Activated naive CD8-positive, alpha-beta T cell (primary cell): ENCODE measurements at regions not wholly inside any gene's neighbourhood (a gene's known extent, or its start where the extent isn't known, plus 50 kb on each side); places are given as distances from the start of the nearest gene placed in this dataset.

Experiments
- H3K27ac Mint-ChIP-seq: one replicate; pipeline ENCODE4 v1.8.0; 2021; ENCODE audit warnings: mixed read lengths
- H3K27me3 Mint-ChIP-seq: one replicate; pipeline ENCODE4 v1.8.0; 2021; ENCODE audit warnings: mixed read lengths
- H3K36me3 Mint-ChIP-seq: one replicate; pipeline ENCODE4 v1.8.0; 2021; ENCODE audit warnings: mixed read lengths
- H3K4me1 Mint-ChIP-seq: one replicate; pipeline ENCODE4 v1.8.0; 2021; ENCODE audit warnings: low read depth, mixed read lengths
- H3K4me3 Mint-ChIP-seq: one replicate; pipeline ENCODE4 v1.8.0; 2021; ENCODE audit warnings: mild to moderate bottlenecking, mixed read lengths
- H3K9me3 Mint-ChIP-seq: one replicate; pipeline ENCODE4 v1.8.0; 2021; ENCODE audit warnings: low read depth, mixed read lengths

DNA sequence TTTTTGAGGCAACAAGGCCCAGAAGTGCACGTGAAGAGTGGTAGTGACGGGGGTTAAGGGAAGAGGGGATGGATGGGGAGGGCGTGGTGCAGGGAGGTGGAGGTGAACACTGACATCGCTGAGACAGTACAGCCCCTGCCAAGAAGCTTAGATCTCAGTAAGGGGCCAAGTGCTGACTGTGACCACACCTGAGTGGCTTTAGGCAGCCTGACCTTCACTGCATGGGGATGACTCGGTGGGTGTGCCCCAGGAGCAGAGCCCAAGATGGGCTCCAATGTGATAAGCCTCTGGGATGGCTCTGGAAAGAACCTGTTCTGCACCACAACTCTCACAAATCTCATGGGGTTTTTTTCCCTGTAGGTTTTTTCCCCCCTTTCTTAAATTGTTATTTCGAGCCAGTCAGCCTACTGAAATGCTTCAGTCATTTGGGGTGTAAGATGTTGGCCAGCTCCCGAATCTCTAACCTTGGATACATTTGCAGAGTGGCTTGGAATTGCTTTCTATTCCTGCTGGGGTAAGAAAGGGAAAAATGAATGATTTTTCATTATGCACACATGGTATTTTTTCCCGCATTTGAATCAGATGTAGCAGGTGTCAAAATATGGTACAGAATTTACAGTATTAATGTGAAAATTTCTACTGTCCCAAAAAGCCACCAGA is 165.0 kb downstream of the TM9SF2 start:
- no peak overlapping the region for H3K4me3 Mint-ChIP-seq
- H3K9me3 Mint-ChIP-seq = no peaks in the 10 kb centered on the region
- H3K27ac Mint-ChIP-seq = no peak overlapping the region
- H3K27me3 Mint-ChIP-seq = no peaks in the 10 kb centered on the region
- no peaks in the 10 kb centered on the region for H3K36me3 Mint-ChIP-seq
- no peaks in the 10 kb centered on the region for H3K4me1 Mint-ChIP-seq

DNA sequence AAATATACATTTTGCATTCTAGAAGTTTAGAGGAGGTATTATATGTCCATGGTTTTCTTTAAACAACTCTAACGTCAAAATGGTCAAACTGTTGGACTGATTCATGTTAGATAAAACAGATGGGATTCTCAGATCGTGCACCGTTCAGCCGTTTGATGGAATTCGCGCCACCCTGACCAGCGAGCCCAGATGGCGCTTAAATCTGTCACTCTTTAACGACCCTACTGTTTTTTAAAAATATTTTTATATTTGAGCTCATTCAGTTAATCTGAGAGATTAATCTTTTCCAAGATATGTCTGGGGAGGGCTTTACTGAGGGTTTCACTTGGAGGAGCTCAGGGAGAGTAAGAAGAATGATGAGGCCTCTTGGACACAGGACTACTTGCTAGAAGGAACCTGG is 164.4 kb downstream of the TM9SF2 start:
- no peaks in the 10 kb centered on the region for H3K4me1 Mint-ChIP-seq
- H3K27ac Mint-ChIP-seq = no peak overlapping the region
- H3K27me3 Mint-ChIP-seq = no peaks in the 10 kb centered on the region
- no peak overlapping the region for H3K4me3 Mint-ChIP-seq
- H3K36me3 Mint-ChIP-seq = no peaks in the 10 kb centered on the region
- H3K9me3 Mint-ChIP-seq = no peaks in the 10 kb centered on the region

DNA sequence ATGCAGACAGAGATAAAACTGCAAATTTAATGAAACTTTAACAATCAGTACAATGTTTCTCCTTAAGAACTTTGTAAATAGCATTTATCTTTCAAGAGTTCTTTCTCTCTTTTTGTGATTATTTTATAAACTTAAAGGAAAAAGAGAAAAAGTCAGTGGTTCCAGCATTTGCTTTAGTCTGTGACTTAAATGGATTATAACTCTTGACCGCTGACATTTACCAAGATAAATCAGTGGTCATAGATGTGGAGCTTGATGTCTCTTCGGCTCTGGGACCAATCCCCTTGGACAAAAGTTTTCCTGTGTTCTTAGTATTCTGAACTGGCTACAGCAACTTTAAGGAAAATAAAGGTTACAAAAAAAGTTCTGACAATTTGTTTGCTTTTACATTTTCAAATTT is 162.6 kb downstream of the TM9SF2 start:
- Mint-ChIP-seq H3K27me3 (no peaks in the 10 kb centered on the region), H3K4me3 (no peak overlapping the region), H3K36me3 (no peaks in the 10 kb centered on the region), H3K27ac (no peak overlapping the region), H3K9me3 (no peaks in the 10 kb centered on the region), H3K4me1 (peaks cover 17% of the 10 kb centered on the region)

DNA sequence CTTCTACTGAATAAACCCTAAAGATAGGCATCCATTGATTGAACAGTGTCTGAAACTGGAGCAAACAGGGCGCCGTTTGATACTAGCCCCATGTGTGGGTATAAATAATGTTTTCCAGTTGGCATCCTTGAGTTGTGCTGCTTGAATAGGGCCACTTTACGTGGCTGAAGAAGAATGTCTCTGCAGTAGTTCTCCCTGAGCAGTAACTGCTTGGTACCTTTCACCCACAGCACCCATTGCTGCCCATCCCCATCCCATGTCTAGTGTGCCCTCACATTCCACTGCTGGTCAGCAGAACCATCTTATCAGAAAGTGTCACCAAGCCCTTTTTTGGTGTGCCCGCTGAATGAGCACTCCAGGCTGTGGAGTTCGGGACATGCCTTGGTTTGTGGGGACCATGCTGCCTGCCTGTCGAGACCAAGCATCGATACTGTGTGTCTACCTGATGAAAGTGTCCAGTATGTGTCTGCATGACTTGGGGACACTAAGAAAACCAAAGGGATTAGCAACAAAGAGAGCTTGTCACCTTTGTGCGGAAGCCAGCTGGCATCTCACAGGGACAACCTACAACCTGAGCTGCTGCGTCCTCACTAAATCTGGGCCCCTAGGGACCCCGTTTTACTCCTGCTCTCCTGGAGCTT is 162.0 kb downstream of the TM9SF2 start:
- Mint-ChIP-seq H3K27me3 (no peaks in the 10 kb centered on the region), H3K36me3 (no peaks in the 10 kb centered on the region), H3K4me1 (peaks cover 20% of the 10 kb centered on the region), H3K4me3 (no peak overlapping the region), H3K9me3 (no peaks in the 10 kb centered on the region), H3K27ac (no peak overlapping the region)

DNA sequence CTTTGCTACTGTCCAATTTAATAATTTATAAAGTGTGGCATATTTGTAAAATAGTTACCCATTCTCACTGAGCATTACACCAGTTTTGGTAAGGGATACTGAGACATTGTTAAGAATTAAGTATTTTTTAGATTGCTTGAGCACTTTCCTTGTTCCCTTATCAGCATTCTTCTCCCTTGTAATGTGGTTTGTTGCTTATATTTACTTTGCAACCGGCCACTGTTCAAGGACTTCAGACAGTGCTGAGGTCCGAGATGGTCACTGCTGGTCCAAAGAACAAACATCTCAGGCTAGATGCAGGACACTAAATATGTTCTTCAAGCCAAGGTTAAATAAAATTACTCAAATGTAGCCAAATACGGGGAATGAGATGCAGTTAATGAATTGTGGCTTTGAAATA is 161.4 kb downstream of the TM9SF2 start:
- no peak overlapping the region for H3K4me3 Mint-ChIP-seq
- no peaks in the 10 kb centered on the region for H3K9me3 Mint-ChIP-seq
- no peak overlapping the region for H3K27ac Mint-ChIP-seq
- H3K27me3 Mint-ChIP-seq = no peaks in the 10 kb centered on the region
- no peaks in the 10 kb centered on the region for H3K36me3 Mint-ChIP-seq
- peaks cover 25% of the 10 kb centered on the region for H3K4me1 Mint-ChIP-seq

DNA sequence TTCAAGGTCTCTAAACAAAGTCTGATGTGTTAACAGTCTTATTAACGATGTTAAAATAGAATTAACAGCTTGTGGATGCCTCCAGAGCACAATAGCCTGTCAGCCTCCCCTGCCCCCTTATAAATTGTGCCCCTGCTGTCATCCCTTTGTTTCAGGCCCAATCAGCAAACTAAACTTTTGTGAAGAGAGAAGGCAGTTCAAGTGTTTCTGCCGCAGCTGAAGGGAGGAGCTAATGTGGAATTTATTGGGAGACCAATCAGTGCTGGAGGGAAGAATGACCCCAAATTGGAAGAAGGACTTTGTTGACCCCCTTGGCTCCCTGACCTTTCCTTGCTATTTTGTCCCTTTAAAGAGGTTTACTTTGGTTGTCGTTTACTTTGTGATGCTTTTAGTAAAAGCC is 160.5 kb downstream of the TM9SF2 start:
- Mint-ChIP-seq H3K4me3 (no peak overlapping the region), H3K4me1 (peaks cover 33% of the 10 kb centered on the region), H3K27me3 (no peaks in the 10 kb centered on the region), H3K27ac (no peak overlapping the region), H3K36me3 (no peaks in the 10 kb centered on the region), H3K9me3 (no peaks in the 10 kb centered on the region)

DNA sequence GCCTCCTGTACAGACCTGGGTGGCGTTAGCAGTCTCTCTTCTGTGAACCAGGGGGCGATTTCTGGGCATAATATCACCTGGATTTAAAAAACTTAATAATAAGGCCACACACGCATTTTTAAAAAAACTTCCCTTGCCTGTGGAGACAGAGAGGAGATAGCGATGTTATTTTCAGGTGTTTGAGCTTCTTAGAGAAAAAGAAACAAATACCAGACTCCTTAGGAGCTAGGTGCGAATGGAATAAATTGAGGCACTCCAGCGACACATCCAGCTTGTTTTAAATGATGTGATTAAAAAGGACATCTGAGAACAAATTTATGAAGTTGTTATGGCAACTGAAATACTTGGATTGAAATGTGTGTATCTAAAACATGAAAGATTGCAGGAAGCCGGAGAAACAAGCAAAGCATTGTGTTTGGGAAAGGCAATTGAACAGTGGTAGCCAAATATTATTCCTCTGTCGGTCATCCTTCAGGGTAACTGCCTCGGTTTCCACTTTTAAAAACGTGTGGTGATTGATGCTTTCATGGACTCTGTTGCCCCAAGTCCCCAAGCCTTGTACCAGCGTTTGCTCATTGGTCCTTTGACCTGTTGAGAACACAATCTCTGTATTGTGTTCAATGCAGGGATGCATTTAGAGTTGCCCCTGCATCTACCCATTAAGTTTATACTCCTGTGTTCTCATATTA is 158.7 kb downstream of the TM9SF2 start:
- H3K27ac Mint-ChIP-seq = peak overlapping the region; percentile 55
- no peaks in the 10 kb centered on the region for H3K9me3 Mint-ChIP-seq
- H3K4me3 Mint-ChIP-seq = no peak overlapping the region
- no peaks in the 10 kb centered on the region for H3K36me3 Mint-ChIP-seq
- H3K4me1 Mint-ChIP-seq = peaks cover 49% of the 10 kb centered on the region
- H3K27me3 Mint-ChIP-seq = no peaks in the 10 kb centered on the region

DNA sequence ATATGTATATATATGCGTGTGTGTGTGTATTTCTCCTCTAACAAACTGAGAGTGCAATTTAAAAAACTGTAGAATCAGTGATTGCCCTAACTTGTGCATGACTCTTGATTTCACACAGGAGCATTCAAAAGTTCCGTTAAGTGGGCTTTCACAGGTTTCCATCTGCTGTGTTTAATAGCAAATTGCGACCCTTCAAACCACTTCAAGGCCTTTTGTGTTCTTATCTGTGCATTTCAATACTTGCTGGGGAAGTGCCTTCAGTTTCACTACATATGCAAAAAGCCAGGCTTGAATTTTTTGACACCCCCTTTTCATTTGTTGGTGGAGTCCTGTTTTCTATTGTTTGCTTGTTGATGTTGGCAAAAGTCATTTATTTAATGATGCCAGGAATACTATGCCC is 158.0 kb downstream of the TM9SF2 start:
- H3K4me1 Mint-ChIP-seq = peaks cover 49% of the 10 kb centered on the region
- no peaks in the 10 kb centered on the region for H3K36me3 Mint-ChIP-seq
- no peaks in the 10 kb centered on the region for H3K9me3 Mint-ChIP-seq
- H3K27ac Mint-ChIP-seq = peak overlapping the region; percentile 78
- peak overlapping the region; percentile 78 for H3K4me3 Mint-ChIP-seq
- no peaks in the 10 kb centered on the region for H3K27me3 Mint-ChIP-seq

DNA sequence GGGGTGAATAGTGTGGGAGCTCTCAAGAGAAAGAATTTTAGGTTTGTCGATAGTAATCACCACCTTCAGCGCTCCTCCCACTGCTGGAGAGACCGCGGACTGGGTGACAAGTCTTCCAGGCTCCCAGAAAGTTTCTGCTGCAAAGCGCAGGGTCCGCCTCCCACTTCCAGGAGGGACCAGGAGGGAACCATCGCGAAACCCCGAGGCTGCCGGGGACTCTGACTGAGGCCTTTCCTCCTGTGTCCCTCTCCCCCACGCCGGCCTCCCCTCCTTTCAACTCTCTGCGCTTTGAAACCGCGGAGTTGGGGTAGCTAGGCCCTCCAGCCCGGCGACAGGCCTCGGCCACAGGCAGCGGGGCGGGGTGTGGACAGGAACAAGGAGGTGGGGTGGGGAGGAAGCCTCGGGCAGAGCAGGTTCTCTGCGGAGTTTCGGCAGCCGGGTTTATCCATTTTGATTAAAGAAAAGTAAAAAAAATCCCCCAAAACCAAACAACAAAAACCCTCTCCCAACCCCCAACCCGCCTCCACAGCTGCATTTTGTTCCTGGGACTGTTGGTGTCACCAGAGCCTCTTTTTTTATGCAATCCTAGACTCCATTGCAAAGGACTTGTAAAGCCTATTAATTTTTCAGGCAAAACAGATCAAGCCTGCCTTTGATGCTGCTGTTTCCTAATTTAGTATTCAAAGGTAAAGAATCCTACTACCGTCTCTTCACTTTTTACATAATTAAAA is 157.2 kb downstream of the TM9SF2 start:
- Mint-ChIP-seq H3K27ac (peak overlapping the region; percentile 78), H3K9me3 (no peaks in the 10 kb centered on the region), H3K4me3 (peak overlapping the region; percentile 78), H3K4me1 (peaks cover 49% of the 10 kb centered on the region), H3K27me3 (no peaks in the 10 kb centered on the region), H3K36me3 (no peaks in the 10 kb centered on the region)

DNA sequence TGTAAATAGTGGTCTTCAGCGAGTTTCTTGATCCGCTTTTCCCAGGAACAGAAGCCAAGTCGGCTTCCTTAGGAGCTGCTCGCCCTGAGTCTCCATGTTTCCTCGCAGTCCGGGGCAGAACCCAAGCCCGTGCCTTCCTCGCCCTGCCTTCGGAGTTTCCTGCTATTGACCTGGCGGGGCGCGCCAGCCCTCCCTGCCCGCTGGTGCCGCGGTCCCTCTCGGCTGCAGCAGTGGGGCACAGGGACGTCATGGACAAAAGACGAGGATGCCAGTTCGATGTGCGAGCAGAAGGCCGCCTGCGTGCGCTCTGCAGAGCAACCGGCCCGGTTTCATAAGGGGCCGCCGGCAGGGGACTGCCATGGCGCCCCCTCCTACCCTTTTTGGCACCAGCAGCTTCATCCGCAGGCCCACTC is 156.6 kb downstream of the TM9SF2 start:
- H3K4me1 Mint-ChIP-seq = peaks cover 49% of the 10 kb centered on the region
- H3K27ac Mint-ChIP-seq = peak overlapping the region; percentile 78
- H3K36me3 Mint-ChIP-seq = no peaks in the 10 kb centered on the region
- H3K27me3 Mint-ChIP-seq = no peaks in the 10 kb centered on the region
- H3K9me3 Mint-ChIP-seq = no peaks in the 10 kb centered on the region
- H3K4me3 Mint-ChIP-seq = peak overlapping the region; percentile 78

DNA sequence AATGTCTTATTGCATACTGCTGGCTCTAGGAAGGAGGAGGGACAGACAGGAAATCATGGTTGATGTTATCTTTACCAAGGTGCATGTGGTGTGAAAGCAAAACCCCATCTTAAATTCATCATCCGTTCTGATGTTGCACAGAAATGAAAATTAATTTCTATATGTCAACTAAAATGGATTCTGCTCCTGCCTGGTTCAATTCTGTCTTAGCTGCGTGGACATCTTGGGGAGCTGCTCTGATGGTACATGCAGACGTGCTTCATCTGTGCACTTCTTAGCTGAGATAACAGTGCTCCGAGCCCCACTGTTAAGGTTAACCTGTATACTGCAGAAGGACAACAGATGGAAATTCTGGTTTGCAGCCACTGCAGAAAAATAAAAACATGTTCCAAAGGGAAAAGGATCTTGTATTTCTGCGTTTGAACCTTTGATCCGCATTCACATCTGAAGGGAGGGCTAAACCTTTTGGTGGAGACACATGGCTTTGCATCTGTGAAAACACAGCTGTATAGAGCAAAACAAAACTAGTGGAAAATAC is 155.6 kb downstream of the TM9SF2 start:
- Mint-ChIP-seq H3K9me3 (no peaks in the 10 kb centered on the region), H3K4me1 (peaks cover 49% of the 10 kb centered on the region), H3K36me3 (no peaks in the 10 kb centered on the region), H3K27me3 (no peaks in the 10 kb centered on the region), H3K4me3 (peak overlapping the region; percentile 78), H3K27ac (peak overlapping the region; percentile 78)

DNA sequence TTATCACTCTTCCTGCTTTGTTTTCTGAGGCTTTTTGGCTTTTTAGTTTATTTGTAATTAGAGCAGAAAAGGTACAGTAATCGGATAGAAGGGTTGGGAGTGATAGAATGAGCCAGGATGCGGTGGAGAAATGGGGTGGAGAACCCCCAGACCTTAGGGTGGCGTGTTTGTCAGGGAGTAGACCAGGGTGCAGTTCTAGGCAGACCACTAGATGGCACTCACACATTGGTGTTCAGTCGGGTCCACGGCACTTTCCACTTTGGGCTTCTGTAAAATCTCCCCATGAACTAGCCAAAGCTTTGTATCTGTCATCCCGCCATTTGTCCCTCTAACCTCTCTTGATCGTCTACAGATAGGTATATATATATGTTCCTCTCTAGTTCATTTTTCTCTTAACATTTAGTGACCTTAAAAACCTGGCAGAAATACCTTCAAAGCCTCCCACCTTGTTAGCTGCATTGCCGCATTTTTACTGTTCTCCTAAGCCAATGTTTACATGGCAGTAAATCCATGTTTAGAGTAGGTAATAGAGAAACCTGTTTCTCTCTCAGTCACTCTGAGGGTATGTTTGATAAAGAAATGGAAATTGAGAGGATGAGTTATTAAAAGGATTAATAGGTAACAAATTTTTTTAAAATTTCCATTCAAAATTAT is 154.9 kb downstream of the TM9SF2 start:
- Mint-ChIP-seq H3K36me3 (no peaks in the 10 kb centered on the region), H3K4me1 (peaks cover 49% of the 10 kb centered on the region), H3K27ac (peak overlapping the region; percentile 78), H3K4me3 (peak overlapping the region; percentile 78), H3K9me3 (no peaks in the 10 kb centered on the region), H3K27me3 (no peaks in the 10 kb centered on the region)

DNA sequence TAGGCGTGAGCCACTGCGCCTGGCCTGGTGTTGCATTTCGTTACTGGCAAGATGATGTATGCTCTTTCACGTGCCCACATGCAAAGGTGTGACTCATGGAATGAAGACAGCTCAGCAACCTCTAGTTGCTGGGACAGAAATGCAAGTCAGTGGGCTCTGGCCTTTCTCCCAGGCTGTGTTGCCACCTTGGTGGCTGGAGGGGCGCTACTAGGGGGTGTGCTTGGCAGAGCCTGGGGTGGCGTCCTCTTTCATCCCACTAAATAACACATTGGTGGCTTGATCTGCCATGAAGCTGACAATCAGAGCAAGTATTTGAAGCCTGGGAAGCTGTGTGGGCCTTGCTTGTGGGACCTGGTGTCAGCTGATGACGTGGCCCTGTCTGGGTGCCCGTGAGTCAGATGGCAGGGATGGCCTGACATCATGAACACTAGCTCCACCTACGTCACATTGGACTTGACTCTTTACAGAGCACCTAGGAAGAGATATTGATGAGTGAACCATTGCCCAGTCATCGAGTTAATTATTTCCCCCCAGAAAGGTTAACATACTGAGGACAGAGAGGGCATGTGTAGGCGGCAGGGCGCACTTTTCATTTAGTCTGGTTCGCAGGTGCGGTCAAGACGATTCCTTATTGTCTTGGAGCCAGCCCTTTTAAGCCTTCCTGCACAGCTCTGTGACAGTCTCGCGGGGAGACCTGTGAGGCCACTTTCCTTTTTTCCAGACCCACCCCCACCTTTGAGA is 154.2 kb downstream of the TM9SF2 start:
- no peak overlapping the region for H3K4me3 Mint-ChIP-seq
- no peaks in the 10 kb centered on the region for H3K36me3 Mint-ChIP-seq
- H3K27ac Mint-ChIP-seq = peak overlapping the region; percentile 41
- no peaks in the 10 kb centered on the region for H3K27me3 Mint-ChIP-seq
- no peaks in the 10 kb centered on the region for H3K9me3 Mint-ChIP-seq
- peaks cover 47% of the 10 kb centered on the region for H3K4me1 Mint-ChIP-seq

DNA sequence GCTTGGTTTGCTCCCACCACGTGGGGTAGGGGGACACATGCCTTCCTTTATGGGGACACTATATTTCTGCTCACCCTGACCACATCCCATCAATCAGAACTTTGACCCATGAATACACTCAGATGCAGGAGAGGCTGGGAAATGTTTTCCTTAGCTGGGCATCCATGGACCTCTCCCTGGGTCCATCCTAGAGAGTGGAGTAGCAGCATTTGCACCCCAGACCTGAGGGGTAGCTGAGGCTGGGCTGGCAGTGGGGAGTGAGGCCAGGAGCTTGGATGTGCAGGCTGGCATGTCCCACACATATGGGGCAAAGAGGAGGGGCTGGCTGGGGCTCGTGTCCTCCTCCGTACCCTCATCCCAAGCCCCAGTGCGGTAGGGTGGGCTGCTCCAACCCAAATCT is 152.8 kb downstream of the TM9SF2 start:
- no peak overlapping the region for H3K4me3 Mint-ChIP-seq
- H3K9me3 Mint-ChIP-seq = no peaks in the 10 kb centered on the region
- H3K27ac Mint-ChIP-seq = no peak overlapping the region
- peaks cover 34% of the 10 kb centered on the region for H3K4me1 Mint-ChIP-seq
- no peaks in the 10 kb centered on the region for H3K36me3 Mint-ChIP-seq
- no peaks in the 10 kb centered on the region for H3K27me3 Mint-ChIP-seq
